ENCODE measurements at regions not wholly inside any gene's neighbourhood (a gene's known extent, or its start where the extent isn't known, plus 50 kb on each side); places are given as distances from the start of the nearest gene placed in this dataset.

- ChIA-PET POLR2A (no interaction called here), CTCF (no interaction called here)
- ATAC-seq (no peak), DNase-seq (peak; percentile 2)
- Mint-ChIP-seq H3K27me3 (no peaks in the 10 kb centered on the region), H3K9me3 (ENCODE audit: low read depth) (peaks cover 21% of the 10 kb centered on the region), H3K4me3 (no peak overlapping the region), H3K27ac (no peak overlapping the region), H3K36me3 (ENCODE audit: low read depth) (peaks cover 1% of the 10 kb centered on the region), H3K4me1 (no peaks in the 10 kb centered on the region)
- intact Hi-C loops (cut with DNase I, micrococcal nuclease), result no loop called here
Measured at GRCh38 chr12:34400411-34400881, 378.1 kb downstream of the ALG10 start.

GRCh38 chr12:34400986-34401658 lies 378.8 kb downstream of the ALG10 start:
- no peak for DNase-seq
- ChIA-PET POLR2A (no interaction called here), CTCF (no interaction called here)
- ATAC-seq, result no peak
- no peak overlapping the region for H3K27ac Mint-ChIP-seq
- no peak overlapping the region for H3K4me3 Mint-ChIP-seq
- no peaks in the 10 kb centered on the region for H3K27me3 Mint-ChIP-seq
- intact Hi-C loops (cut with DNase I, micrococcal nuclease), result no loop called here
- H3K9me3 Mint-ChIP-seq (ENCODE audit: low read depth), result peaks cover 21% of the 10 kb centered on the region
- H3K4me1 Mint-ChIP-seq, result no peaks in the 10 kb centered on the region
- H3K36me3 Mint-ChIP-seq (ENCODE audit: low read depth), result peaks cover 1% of the 10 kb centered on the region

- ChIA-PET POLR2A (no interaction called here), CTCF (no interaction called here)
- Mint-ChIP-seq H3K27me3 (no peaks in the 10 kb centered on the region), H3K9me3 (ENCODE audit: low read depth) (peaks cover 18% of the 10 kb centered on the region), H3K27ac (no peak overlapping the region), H3K4me1 (no peaks in the 10 kb centered on the region), H3K4me3 (no peak overlapping the region), H3K36me3 (ENCODE audit: low read depth) (peaks cover 1% of the 10 kb centered on the region)
- DNase-seq (no peak), ATAC-seq (no peak)
- intact Hi-C loops (cut with DNase I, micrococcal nuclease), result no loop called here
Measured at GRCh38 chr12:34401659-34402227, 379.4 kb downstream of the ALG10 start.

GRCh38 chr12:34402228-34402898 lies 380.1 kb downstream of the ALG10 start:
- Mint-ChIP-seq H3K27ac (no peak overlapping the region), H3K36me3 (ENCODE audit: low read depth) (peaks cover 1% of the 10 kb centered on the region), H3K4me3 (no peak overlapping the region), H3K4me1 (no peaks in the 10 kb centered on the region), H3K27me3 (no peaks in the 10 kb centered on the region), H3K9me3 (ENCODE audit: low read depth) (peaks cover 23% of the 10 kb centered on the region)
- no peak for ATAC-seq
- ChIA-PET POLR2A (no interaction called here), CTCF (no interaction called here)
- no peak for DNase-seq
- intact Hi-C loops (cut with DNase I, micrococcal nuclease), result no loop called here

GRCh38 chr12:34402899-34403705 lies 380.8 kb downstream of the ALG10 start:
- H3K9me3 Mint-ChIP-seq (ENCODE audit: low read depth), result peaks cover 31% of the 10 kb centered on the region
- intact Hi-C loops (cut with DNase I, micrococcal nuclease), result no loop called here
- no peak for ATAC-seq
- H3K36me3 Mint-ChIP-seq (ENCODE audit: low read depth), result peaks cover 1% of the 10 kb centered on the region
- H3K27ac Mint-ChIP-seq, result no peak overlapping the region
- DNase-seq, result no peak
- POLR2A ChIA-PET, result no interaction called here
- no peaks in the 10 kb centered on the region for H3K27me3 Mint-ChIP-seq
- CTCF ChIA-PET, result no interaction called here
- H3K4me1 Mint-ChIP-seq, result no peaks in the 10 kb centered on the region
- H3K4me3 Mint-ChIP-seq, result no peak overlapping the region

GRCh38 chr12:34403706-34404376 lies 381.5 kb downstream of the ALG10 start:
- no peak overlapping the region for H3K27ac Mint-ChIP-seq
- no peaks in the 10 kb centered on the region for H3K27me3 Mint-ChIP-seq
- H3K9me3 Mint-ChIP-seq (ENCODE audit: low read depth), result peaks cover 36% of the 10 kb centered on the region
- no peak for ATAC-seq
- DNase-seq, result peak; percentile 1
- H3K36me3 Mint-ChIP-seq (ENCODE audit: low read depth), result peaks cover 3% of the 10 kb centered on the region
- ChIA-PET POLR2A (no interaction called here), CTCF (no interaction called here)
- intact Hi-C loops (cut with DNase I, micrococcal nuclease), result no loop called here
- no peaks in the 10 kb centered on the region for H3K4me1 Mint-ChIP-seq
- H3K4me3 Mint-ChIP-seq, result no peak overlapping the region

GRCh38 chr12:34404377-34405285 lies 382.3 kb downstream of the ALG10 start:
- intact Hi-C loops (cut with DNase I, micrococcal nuclease), result no loop called here
- no peak for ATAC-seq
- Mint-ChIP-seq H3K27ac (no peak overlapping the region), H3K4me3 (no peak overlapping the region), H3K36me3 (ENCODE audit: low read depth) (peaks cover 3% of the 10 kb centered on the region), H3K27me3 (no peaks in the 10 kb centered on the region), H3K9me3 (ENCODE audit: low read depth) (peaks cover 36% of the 10 kb centered on the region), H3K4me1 (no peaks in the 10 kb centered on the region)
- no peak for DNase-seq
- CTCF ChIA-PET, result no interaction called here
- POLR2A ChIA-PET, result no interaction called here

- H3K9me3 Mint-ChIP-seq (ENCODE audit: low read depth), result peaks cover 36% of the 10 kb centered on the region
- CTCF ChIA-PET, result no interaction called here
- no peaks in the 10 kb centered on the region for H3K4me1 Mint-ChIP-seq
- no peak overlapping the region for H3K4me3 Mint-ChIP-seq
- DNase-seq (no peak), ATAC-seq (no peak)
- POLR2A ChIA-PET, result no interaction called here
- H3K27me3 Mint-ChIP-seq, result no peaks in the 10 kb centered on the region
- no peak overlapping the region for H3K27ac Mint-ChIP-seq
- intact Hi-C loops (cut with DNase I, micrococcal nuclease), result no loop called here
- H3K36me3 Mint-ChIP-seq (ENCODE audit: low read depth), result peaks cover 3% of the 10 kb centered on the region
Measured at GRCh38 chr12:34405286-34406227, 383.3 kb downstream of the ALG10 start.

- H3K9me3 Mint-ChIP-seq (ENCODE audit: low read depth), result peaks cover 37% of the 10 kb centered on the region
- no peak for DNase-seq
- ChIA-PET POLR2A (no interaction called here), CTCF (no interaction called here)
- H3K4me3 Mint-ChIP-seq, result no peak overlapping the region
- H3K27me3 Mint-ChIP-seq, result no peaks in the 10 kb centered on the region
- no peaks in the 10 kb centered on the region for H3K4me1 Mint-ChIP-seq
- H3K36me3 Mint-ChIP-seq (ENCODE audit: low read depth), result peaks cover 3% of the 10 kb centered on the region
- intact Hi-C loops (cut with DNase I, micrococcal nuclease), result no loop called here
- no peak for ATAC-seq
- no peak overlapping the region for H3K27ac Mint-ChIP-seq
Measured at GRCh38 chr12:34406228-34406995, 384.1 kb downstream of the ALG10 start.

- no peak for DNase-seq
- no peak overlapping the region for H3K4me3 Mint-ChIP-seq
- POLR2A ChIA-PET, result no interaction called here
Measured at GRCh38 chr12:34406996-34407300, 384.7 kb downstream of the ALG10 start.

More at GRCh38 chr12:34406996-34407300, 384.7 kb downstream of the ALG10 start:
- no peaks in the 10 kb centered on the region for H3K4me1 Mint-ChIP-seq
- H3K36me3 Mint-ChIP-seq (ENCODE audit: low read depth), result peaks cover 3% of the 10 kb centered on the region
- peaks cover 40% of the 10 kb centered on the region for H3K9me3 Mint-ChIP-seq (ENCODE audit: low read depth)
- CTCF ChIA-PET, result no interaction called here
- intact Hi-C loops (cut with DNase I, micrococcal nuclease), result no loop called here
- ATAC-seq, result no peak
- H3K27me3 Mint-ChIP-seq, result no peaks in the 10 kb centered on the region
- no peak overlapping the region for H3K27ac Mint-ChIP-seq
